ENCODE measurements at regions not wholly inside any gene's neighbourhood (a gene's known extent, or its start where the extent isn't known, plus 50 kb on each side); places are given as distances from the start of the nearest gene placed in this dataset.
A peak's percentile ranks its signal among the peaks of the same experiment; 100 is the strongest.

DNA sequence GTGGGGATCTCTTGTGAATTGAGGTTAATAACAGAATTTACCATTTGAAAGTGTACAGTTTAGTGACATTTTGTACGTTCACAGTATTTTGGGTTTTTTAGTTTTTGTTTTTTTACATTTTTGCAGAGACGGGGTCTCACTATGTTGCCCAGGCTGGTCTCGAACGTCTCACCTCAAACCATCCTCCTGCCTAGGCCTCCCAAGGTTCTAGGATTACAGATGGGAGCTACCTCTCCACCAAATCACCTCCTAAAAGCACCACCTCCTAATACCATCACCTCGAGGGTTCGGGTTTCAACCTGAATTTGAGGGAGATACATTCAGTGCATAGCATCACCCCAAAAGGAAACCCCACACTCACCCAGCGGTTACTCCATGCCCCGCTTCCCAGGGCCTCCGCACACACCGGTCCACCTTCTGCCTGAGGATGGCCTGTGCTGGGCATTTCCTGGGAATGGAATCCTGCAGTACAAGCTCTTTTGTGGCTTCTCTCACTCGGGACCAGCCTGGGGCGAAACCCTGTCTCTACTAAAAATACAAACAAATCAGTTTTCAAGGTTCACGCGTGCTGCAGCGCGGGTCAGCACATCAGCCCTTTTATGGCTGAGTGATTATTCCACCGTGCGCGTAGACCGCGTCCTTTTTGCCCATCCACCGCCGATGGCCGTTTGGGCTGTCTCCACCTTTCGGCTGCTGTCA is 182.7 kb upstream of the CIBAR2 start:
- no peak for DNase-seq

DNA sequence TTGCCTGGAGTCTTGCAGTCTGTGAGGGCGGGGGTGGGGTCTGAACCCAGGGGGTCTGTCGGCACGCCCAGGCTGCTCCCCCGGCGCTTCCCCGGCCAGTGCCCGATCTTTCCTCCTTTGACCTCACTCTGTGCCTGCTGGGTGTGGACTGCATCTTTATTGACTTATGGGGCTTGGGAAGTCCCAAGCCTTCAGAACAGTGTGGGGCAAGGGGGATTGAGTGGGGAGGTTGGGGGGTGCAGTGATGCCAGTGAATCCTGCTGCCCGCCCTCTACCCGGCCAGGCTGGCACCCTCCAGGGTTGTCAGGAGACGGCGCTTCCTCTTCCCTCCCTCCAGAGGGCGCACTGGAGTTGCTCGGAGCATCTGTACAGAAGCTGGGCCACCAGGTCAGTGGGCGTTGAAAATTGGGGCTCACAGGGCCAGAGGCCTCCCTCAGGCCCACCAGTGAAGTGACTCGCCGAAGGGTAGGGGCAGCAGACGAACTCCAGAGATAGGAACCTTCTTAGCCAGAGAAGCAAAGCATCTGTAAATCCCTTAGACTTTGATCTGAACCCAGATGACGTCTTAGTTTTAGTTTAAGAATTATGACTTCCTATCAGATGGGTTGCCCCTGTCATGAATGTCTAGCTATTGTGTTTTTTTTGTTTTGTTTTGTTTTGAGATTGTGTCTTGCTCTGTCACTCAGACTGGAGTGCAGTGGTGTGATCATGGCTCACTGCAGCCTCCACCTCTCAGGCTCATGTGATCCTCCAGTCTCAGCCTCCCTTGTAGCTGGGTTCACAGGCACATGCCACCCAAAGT is 184.8 kb upstream of the CIBAR2 start:
- peak; percentile 3 to 33 for DNase-seq

DNA sequence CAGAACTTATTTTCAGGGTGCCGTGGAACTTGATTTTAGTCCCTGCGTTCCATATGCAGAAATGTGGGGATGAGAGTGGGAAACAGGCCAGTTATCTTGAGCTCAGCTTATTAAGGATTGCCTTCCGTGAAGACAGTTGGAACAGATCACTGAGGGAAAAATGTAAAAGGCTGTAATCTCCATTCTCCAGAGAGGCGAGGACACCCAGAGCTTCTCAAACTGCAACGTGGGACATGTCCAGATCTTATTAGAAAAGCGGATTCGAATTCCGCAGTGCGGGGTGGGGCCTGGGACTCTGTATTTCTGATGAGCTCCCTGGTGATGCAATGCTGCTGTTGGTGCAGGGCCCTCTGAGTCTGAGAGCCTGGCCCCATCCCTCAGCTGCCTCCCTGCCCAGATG is 185.6 kb upstream of the CIBAR2 start:
- DNase-seq, result no peak

DNA sequence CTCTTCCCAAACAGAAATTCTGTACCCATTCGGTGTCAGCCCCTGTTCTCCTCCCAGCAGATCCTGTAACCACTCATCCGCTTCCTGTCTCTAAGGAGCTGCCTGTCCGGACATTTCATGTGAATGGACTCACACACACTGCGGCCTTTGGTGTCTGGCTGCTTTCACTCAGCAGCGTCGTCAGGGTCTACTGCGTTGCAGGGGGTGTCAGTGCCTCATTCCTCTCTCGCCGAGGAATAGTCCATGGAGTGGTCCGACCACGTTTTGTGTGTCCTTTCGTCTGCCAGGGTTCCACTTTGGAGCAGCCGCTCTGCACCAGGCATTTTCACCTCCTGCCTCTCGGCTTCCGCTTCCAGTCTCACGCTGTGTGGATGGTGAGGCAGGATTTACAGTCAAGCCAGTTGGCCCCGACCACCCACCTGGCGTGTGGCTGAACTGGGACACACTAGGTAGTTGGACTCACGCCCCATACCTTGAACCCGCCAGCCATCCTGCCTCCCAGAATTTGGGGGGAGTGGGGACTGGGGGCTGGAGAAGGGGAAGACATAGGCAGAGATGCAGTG is 188.2 kb upstream of the CIBAR2 start:
- DNase-seq, result no peak

DNA sequence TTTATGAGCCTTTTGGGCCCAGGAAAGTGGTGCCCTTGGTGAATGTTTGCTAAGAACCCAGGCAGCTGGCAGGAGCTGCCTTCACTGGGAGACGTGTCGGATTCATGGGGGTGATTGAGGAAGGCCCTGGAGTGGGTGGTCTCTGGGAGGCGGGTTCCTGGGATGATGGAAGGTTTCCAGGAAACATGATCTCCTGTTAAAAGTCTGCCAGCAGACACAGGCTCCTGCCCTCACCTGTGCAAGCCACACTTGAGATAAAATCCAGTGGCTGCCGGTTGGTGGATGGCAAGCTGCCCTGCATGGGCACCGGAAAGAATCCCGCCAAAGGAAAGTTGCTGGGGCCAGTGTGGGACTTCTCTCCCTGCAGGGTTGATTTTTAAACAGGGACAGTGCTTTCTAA is 189.0 kb upstream of the CIBAR2 start:
- no peak for DNase-seq

DNA sequence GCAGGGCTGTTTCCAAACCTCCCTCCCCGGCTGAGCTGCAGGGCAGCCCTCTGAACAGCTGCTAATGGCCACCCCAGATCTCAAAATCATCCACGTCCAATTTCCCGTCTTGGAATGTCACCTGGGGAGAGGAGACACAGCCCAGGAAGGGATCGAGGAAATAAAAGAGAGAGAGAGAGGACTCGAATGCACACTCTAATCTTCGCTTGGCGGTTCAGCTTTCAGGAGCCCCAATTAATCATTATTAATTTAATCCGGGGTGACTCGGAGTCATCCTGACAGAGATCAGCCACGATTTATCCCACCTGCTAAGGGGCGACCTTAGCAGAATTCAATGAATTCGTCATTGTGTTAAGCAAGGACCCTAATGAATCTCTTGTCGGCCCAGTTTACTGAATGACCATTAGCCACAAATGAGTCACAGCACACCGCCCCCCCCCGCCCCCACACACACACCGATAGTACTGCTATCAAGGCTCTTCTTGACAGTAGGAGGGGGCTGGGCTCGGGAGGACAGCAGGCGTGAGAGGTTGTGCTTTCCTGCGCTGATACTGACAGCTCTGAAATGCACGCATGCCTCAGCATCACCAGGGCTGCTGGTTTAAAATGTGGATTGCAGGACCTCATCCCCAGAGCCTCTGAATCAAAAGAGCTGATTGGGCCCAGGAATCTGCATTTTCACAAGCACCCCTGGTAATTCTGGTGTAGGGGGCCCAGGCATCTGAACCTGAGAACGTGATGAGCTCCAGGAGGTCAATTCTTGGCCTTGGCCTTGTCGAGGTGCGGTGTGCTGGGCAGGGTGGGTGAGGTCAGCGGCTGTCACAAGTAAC is 190.0 kb upstream of the CIBAR2 start:
- no peak for DNase-seq

DNA sequence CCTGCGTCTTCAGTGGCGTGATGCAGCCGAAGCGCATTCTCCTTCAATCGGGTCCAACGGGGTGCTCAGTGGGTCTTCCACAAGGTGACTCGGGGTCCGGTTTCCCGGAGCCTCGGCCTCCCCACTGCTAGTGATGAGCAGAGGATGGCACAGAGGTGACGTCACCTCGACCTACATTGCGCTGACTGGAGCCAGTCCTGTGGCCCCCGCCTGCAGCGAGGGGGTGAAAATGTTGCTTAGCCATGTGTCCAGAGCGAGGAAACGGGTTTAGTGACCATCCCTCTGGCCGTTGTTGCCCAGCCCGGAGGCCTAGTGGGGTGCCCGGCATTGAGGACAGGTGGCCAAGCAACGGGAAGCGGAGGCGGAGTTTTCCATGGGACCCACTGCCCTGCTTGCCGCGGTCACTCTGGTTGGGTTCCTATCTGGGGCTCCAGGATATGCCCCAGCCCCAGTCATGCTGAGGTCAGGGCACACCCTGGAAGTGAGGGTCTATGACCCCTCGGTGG is 190.6 kb upstream of the CIBAR2 start:
- no peak for DNase-seq

DNA sequence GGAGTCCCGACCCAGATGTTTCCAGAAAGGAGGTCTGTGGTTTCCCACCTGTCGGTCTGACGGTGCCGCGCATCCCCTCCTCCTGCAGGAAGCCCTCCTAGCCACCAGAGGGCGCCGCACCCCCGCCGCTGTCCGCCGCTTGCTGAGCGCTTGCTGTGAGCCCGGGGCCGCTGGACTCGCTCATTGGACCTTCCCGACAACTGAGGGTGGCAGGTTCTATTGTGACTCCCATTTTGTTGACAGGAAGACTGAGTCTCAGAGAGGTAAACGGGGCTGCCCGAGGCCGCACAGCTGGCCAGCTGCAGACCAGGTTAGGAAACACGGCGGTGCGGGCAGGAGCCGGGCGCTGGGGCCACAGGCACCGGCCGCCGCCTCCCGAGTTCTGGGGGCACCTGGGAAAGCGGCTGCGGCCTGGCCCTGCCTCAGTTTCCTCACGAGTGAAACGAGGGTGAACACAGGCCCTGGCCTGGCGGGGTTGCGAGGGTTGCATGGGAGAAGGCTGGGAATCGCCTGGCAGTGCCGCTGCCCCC is 191.1 kb upstream of the CIBAR2 start:
- DNase-seq, result peak; percentile 18 to 46

DNA sequence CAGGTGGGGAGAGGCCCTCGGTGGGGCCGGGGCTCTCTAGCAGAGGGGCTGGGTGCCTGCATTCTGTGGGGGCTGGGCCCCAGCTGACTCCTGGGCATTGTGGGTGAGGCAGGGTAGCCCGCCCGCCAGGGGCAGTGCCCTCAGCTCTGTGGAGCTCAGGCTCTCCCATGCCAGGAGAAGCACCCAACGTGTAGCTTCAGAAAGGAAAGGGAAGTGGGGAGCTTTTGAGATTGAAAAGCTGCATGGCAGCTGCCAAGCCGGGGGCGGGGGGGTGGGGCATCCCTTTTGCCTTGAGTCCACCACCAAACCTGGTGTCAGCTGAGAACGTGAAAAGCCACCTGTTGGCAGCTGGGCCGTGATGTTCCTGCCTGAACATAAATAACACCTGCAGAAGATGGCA is 192.1 kb upstream of the CIBAR2 start:
- DNase-seq, result peak in 1 of 2 donors; percentile 53

DNA sequence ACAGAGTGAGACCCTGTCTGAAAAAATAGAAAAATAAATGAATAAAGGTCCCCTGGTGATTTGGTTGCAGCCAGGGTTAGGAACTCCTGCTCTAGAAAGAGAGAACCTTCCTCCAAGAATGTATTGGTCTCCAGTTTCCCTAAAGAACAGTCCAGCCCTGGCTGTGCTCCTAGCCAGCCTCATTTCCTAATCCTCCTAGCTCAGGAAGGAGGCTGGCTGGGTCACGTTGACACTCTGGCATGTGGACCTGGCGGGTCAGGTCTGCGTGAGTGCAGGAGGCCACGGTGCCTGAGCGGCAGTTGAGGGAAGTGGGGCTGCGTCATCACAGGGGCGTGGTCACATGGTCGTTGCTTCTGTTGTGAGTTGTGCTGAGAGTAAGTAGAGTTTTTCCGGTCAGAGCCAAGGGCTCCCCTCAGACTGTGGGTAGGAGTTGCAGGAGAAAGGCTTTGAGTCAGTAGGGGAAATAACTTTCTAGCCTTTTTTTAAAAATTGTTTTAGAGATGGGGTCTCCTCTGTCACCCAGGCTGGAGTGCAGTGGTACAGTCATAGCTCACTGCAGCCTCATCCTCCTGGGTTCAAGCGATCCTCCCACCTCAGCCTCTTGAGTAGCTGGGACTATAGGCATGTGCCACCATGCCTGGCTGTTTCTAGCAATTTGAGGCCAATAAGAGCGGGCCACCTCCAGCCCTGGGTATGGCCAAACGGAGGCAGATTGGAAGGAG is 194.0 kb upstream of the CIBAR2 start:
- peak; percentile 55 to 91 for DNase-seq

DNA sequence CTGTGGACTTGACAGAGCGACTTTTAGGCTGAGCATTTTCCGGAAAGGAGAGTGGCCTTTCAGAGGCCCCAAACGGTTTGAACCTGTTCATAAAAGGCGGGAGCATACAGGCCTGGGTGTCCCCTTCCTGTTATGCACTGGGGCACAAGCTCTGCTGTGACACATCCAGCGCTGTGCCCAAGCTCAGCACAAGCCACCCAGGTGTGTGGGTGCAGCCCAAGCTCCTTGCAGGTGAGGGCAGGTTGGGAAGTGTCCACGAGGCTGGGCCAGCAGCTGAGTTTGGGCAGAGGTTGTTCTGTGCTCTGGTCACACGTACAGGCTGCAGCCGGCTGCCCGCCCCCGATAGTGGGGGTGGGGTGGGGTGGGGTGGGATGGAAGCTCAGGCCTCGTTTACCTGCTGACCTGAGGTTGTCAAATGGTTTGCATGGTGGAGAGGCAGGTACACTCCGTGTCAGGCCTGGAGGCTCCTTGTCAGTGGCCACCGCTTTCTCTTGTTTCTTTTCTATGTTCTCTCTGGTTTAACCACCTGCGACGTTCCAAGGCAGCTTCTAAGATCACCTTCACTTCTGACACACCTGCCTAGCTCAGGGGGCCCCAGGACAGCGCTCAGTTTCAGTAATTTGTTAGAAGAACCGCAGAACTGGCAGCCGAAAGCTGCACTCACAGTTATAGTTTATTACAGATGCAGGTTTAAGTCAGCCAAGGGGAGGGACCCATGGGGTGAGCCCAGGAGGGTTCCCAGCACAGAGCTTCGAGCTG is 194.7 kb upstream of the CIBAR2 start:
- DNase-seq, result no peak

DNA sequence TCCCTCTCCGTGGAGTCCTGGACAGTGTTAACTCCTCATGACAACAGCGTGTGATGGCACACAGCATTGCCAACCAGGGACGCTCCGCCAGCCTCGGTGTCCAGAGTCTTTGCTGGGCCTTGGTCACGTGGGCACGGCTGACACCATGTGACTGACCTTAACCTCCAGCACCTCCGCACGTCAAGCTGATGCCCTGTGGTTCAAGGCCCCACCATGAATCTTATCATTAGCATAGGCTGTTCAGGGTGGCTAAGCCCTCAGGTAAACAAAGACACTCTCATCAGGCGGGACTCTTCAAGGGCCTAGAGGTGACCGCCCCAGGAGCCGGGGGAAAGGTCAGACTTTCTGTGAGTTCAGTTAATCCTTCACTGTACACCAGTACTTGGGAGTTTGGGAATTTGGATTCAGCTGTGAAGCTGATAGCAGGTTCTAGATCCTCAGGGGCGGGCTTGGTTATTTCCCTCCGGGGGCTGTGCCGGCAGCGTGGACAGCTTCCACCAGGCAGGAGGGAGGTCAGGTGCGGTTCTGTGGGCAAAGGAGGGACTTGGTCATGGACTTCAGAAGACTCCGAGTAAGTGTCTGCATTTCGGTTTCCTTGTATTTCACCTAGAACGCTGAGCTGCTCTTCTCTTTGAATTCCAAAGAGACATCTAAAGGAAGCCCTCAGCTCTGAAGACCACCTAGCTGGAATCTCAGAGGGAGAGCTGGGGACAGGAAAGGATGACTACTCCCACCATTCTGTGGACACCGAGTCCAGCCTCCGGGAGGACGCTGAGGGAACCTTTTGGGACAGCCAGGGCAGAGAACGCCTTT is 195.5 kb upstream of the CIBAR2 start:
- DNase-seq, result no peak

DNA sequence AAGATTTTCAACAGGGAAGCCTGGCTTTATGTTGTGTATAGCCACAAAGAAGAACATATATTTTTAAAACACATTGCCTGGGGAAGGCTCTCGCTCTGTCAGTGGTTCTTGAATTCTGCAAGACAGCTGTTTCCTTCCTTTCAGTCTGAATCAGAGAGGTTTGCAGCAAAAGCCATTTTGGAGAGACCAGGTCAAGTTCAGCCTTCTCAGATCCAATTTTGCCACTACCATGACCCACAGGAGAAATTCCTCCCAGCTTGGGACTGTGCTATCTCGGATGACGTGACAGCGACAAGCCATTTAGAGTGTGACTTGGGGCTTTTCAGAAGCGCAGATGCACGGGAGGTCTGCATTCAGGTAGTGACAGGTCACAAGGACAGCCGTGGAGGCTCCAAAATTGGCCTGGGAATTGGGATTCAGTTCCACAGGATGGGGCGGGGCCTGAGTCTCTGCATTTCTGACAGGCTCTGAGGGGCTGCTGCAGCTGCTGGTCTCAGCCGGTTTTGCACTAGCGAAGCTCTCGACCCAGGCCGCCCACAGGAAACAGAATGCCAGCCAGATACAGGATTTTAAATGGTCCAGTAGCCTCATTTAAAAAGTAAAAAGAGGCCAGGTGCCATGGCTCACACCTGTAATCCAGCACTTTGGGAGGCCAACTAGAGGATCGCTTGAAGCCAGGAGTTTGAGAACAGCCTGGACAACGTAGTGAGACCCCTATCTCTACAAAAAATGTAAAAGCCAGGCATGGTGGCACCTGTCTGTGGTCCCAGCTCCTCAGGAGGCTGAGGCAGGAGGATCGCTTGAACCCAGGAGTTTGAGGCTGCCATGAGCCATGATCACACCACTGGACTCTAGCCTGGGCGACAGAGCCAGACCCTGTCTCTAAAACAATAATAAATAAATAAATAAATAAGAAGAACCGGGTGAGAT is 196.6 kb upstream of the CIBAR2 start:
- peak in 1 of 2 donors; percentile 60 for DNase-seq

DNA sequence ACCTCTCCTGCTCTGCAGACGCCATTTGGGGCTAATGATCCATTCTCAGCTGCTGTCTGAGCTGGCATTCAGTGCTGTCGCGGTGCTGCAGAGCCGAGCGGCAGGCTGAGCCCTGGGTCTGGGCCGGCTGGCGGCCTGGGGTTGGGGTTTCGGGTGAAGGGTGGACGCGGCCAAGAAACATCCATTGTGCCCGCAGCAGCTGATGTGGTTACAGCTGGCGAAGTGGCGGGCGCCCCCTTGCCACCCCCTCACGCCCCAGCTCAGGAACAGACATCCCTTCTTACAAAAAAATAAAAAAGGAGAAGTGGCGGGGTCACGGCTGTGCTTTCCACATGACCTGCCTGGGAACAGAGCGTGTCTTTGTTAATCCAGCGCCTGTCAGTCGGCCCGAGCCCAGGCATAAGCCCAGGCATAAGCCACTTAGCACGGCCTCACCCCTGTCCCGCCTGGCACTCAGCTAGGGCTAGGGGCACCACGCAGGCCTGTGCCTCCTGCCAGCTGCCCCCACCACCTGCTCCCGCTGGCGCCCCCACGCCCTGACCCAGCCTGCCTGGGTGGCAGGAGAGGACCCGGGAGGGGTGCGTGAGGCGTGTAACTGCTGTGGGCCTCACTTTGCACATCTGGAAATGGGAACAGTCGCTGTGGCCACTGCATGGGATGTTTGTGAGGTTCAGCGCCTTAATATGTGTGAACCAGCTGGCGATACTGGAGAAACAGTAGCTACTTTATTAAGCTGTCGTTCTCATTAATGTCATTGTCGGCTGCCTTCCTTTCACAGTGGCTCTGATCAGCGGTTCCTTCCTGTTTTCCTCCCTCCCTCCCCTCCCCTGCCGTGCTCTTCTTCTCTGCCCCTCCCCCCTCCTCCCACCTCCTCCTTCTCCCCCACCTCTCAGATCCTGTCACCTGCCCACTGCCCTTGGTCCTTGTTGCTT is 197.7 kb upstream of the CIBAR2 start:
- DNase-seq, result peak; percentile 49 to 83

DNA sequence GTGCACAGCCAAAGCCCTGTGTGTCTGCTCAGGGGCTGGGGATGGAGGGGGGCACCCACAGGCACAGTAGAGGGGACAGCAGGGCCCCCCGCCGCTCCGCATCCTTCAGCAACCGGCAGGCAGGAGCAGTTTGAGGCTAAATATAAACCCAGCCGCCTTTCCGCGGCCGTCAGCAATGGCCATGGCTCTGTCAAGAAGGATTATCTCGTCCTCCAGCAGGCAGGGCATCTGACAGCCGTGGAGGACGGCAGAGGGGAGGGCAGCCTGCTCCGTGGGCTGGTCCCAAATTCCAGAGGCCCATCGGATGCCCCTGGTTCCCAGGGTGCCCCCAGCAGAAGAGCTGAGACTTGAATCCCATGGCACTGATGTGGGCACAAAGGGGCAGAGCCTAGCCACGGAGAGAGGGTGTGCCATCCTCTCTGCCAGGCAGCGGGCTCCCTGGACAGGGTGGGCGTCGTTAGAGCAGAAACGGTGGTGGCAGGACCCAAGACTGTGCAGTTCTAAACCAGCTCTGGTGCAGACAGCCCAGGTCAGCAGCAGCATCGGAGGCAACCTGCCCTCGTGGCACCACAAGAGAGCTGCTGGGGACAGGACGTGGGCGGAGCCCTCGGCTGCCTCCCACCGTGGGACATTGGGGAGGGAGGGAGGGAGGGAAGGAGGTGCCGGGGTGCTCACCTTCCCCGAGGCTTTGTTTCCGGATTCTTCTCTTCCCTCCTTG is 198.8 kb upstream of the CIBAR2 start:
- DNase-seq, result no peak

DNA sequence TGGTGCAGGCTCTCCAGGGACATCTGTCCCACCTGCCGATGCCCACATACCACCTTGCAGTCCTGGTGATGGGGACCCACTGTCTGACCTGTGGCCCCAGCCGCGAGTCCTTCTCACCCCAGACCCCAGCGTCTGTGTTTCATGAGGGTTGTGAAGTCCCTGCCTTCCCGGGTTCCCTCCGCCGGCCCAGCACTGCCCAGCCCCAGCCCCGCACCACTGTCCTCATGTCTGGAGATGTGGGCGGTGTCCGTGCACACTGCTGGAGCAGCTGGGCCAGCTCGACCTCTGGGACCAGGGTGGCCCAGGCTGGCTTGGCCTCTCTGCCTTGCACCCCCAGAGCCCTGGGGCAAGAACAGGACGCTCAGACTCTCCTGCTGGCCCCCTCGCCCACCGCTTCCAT is 199.5 kb upstream of the CIBAR2 start:
- no peak for DNase-seq

DNA sequence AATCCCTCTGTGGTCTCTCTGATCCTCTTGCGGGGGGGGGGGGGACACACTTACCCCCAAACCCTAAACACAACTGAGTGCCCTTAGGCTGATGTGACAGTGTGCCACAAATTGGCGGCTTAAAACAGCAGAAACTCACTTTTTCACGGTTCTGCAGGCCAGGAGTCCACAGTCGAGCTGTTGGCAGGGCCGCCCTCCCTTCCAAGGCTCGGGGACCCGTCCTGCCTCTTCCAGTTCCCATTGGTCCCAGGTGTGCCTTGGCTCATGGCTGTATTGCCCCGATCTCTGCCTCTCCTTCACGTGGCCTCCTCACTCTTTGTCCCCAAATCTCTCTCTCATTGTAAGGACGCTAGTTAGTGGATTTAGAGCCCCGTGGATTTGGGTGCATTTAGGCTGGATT is 199.9 kb upstream of the CIBAR2 start:
- no peak for DNase-seq
